SW480 (cell line): ENCODE measurements at regions not wholly inside any gene's neighbourhood (a gene's known extent, or its start where the extent isn't known, plus 50 kb on each side); places are given as distances from the start of the nearest gene placed in this dataset.
"Not testable (repeated sequence)": the region's sequence is repeated elsewhere in the genome, so short reads cannot be mapped to it uniquely, and the experiment has no call there.

Source experiments
- DNase-seq: peaks from one replicate; pipeline ENCODE4 v3.0.0-alpha.2; 2016; ENCODE audit warnings: low spot score

- DNase-seq: no peak
Measured at GRCh38 chr12:47410383-47410782, 295.4 kb downstream of the RPAP3 start.

GRCh38 chr12:47409310-47409987, 296.4 kb downstream of the RPAP3 start:
- no peak for DNase-seq

GRCh38 chr12:47408171-47408871, 297.5 kb downstream of the RPAP3 start:
- DNase-seq: peak; percentile 20

- no peak for DNase-seq
Measured at GRCh38 chr12:47407463-47408129, 298.2 kb downstream of the RPAP3 start.

GRCh38 chr12:47403681-47404080, 302.1 kb downstream of the RPAP3 start:
- no peak for DNase-seq

- not testable (repeated sequence) for DNase-seq
Measured at GRCh38 chr12:47401196-47401595, 304.6 kb downstream of the RPAP3 start.

GRCh38 chr12:47400266-47400665, 305.6 kb downstream of the RPAP3 start:
- DNase-seq: no peak

- peak; percentile 39 for DNase-seq
Measured at GRCh38 chr12:47397664-47398281, 308.1 kb downstream of the RPAP3 start.

- DNase-seq: no peak
Measured at GRCh38 chr12:47396902-47397663, 308.7 kb downstream of the RPAP3 start.

- DNase-seq: no peak
Measured at GRCh38 chr12:47394070-47394469, 311.8 kb downstream of the RPAP3 start.

- no peak for DNase-seq
Measured at GRCh38 chr12:47393403-47393790, 312.4 kb downstream of the RPAP3 start.

GRCh38 chr12:47391566-47391965, 311.8 kb upstream of the AMIGO2 start:
- no peak for DNase-seq

GRCh38 chr12:47388712-47389111, 309.0 kb upstream of the AMIGO2 start:
- DNase-seq: no peak

GRCh38 chr12:47387994-47388393, 308.2 kb upstream of the AMIGO2 start:
- no peak for DNase-seq

- no peak for DNase-seq
Measured at GRCh38 chr12:47385653-47386052, 305.9 kb upstream of the AMIGO2 start.

GRCh38 chr12:47383942-47384341, 304.2 kb upstream of the AMIGO2 start:
- no peak for DNase-seq

GRCh38 chr12:47382305-47382704, 302.5 kb upstream of the AMIGO2 start:
- DNase-seq: no peak

- no peak for DNase-seq
Measured at GRCh38 chr12:47378907-47379306, 299.1 kb upstream of the AMIGO2 start.

GRCh38 chr12:47378222-47378582, 298.4 kb upstream of the AMIGO2 start:
- no peak for DNase-seq

- peak; percentile 7 for DNase-seq
Measured at GRCh38 chr12:47377414-47378221, 297.9 kb upstream of the AMIGO2 start.

GRCh38 chr12:47376927-47377326, 297.2 kb upstream of the AMIGO2 start:
- DNase-seq: no peak
